ENCODE measurements at regions not wholly inside any gene's neighbourhood (a gene's known extent, or its start where the extent isn't known, plus 50 kb on each side); places are given as distances from the start of the nearest gene placed in this dataset.

GRCh38 chr12:116650062-116650461, 87.8 kb downstream of the SPRING1 start:
- no peak for TF ChIP-seq CTCF (IDR thresholded peaks at IDR 0.05)
- no peak for TF ChIP-seq POLR2A (IDR thresholded peaks at IDR 0.05)

Measured in upper lobe of left lung (tissue), 4 donors.